GM18520 (cell line): ENCODE measurements at regions not wholly inside any gene's neighbourhood (a gene's known extent, or its start where the extent isn't known, plus 50 kb on each side); places are given as distances from the start of the nearest gene placed in this dataset.

Source experiments
- ATAC-seq: cut with Tn5 transposase; IDR thresholded peaks from one replicate; pipeline ENCODE4 v1.9.1; 2021; ENCODE audit not compliant: unreplicated experiment

- no peak for ATAC-seq
These were observed 53.2 kb upstream of the TFEC start for GRCh38 chr7:116083796-116084195.

GRCh38 chr7:116086547-116087045, 56.0 kb upstream of the TFEC start:
- ATAC-seq, result no peak

GRCh38 chr7:116087291-116087690, 56.7 kb upstream of the TFEC start:
- ATAC-seq, result no peak

- no peak for ATAC-seq
These were observed 57.4 kb upstream of the TFEC start for GRCh38 chr7:116087984-116088383.

- ATAC-seq, result no peak
These were observed 58.7 kb upstream of the TFEC start for GRCh38 chr7:116089293-116089692.

GRCh38 chr7:116093516-116094301, 63.1 kb upstream of the TFEC start:
- no peak for ATAC-seq

GRCh38 chr7:116095396-116095795, 64.8 kb upstream of the TFEC start:
- no peak for ATAC-seq

- ATAC-seq, result no peak
These were observed 66.9 kb upstream of the TFEC start for GRCh38 chr7:116097365-116098009.

- ATAC-seq, result no peak
These were observed 67.6 kb upstream of the TFEC start for GRCh38 chr7:116098175-116098574.

- no peak for ATAC-seq
These were observed 70.1 kb upstream of the TFEC start for GRCh38 chr7:116100626-116101025.

GRCh38 chr7:116101704-116102103, 71.1 kb upstream of the TFEC start:
- ATAC-seq, result no peak

- no peak for ATAC-seq
These were observed 80.9 kb upstream of the TFEC start for GRCh38 chr7:116111475-116111874.

GRCh38 chr7:116113310-116113709, 82.7 kb upstream of the TFEC start:
- ATAC-seq, result no peak

GRCh38 chr7:116120839-116121238, 89.5 kb upstream of the TES start:
- no peak for ATAC-seq

- no peak for ATAC-seq
These were observed 87.3 kb upstream of the TES start for GRCh38 chr7:116122972-116123595.

GRCh38 chr7:116128139-116128538, 82.2 kb upstream of the TES start:
- no peak for ATAC-seq

GRCh38 chr7:116135306-116135705, 75.0 kb upstream of the TES start:
- no peak for ATAC-seq

- peak; percentile 90 for ATAC-seq
These were observed 72.0 kb upstream of the TES start for GRCh38 chr7:116138202-116138801.

GRCh38 chr7:116139007-116139406, 71.3 kb upstream of the TES start:
- no peak for ATAC-seq

- ATAC-seq, result no peak
These were observed 70.5 kb upstream of the TES start for GRCh38 chr7:116139807-116140206.

GRCh38 chr7:116142374-116142773, 68.0 kb upstream of the TES start:
- ATAC-seq, result no peak

- ATAC-seq, result no peak
These were observed 67.5 kb upstream of the TES start for GRCh38 chr7:116142850-116143249.
